HG03571 (cell line): ENCODE measurements at regions not wholly inside any gene's neighbourhood (a gene's known extent, or its start where the extent isn't known, plus 50 kb on each side); places are given as distances from the start of the nearest gene placed in this dataset.
"Not testable (repeated sequence)": the region's sequence is repeated elsewhere in the genome, so short reads cannot be mapped to it uniquely, and the experiment has no call there.

ENCODE experiments used
- ATAC-seq: cut with Tn5 transposase; IDR thresholded peaks from one replicate; pipeline ENCODE4 v1.9.1; 2021; ENCODE audit not compliant: unreplicated experiment

GRCh38 chr3:83251490-83251889, 1490.0 kb upstream of the GBE1 start:
- ATAC-seq = no peak

- no peak for ATAC-seq
Measured at GRCh38 chr3:83250613-83251012, 1489.2 kb upstream of the GBE1 start.

GRCh38 chr3:83248454-83248853, 1487.0 kb upstream of the GBE1 start:
- ATAC-seq = no peak

GRCh38 chr3:83235180-83235814, 1473.9 kb upstream of the GBE1 start:
- ATAC-seq = no peak

- no peak for ATAC-seq
Measured at GRCh38 chr3:83233715-83234114, 1472.3 kb upstream of the GBE1 start.

GRCh38 chr3:83230841-83231240, 1469.4 kb upstream of the GBE1 start:
- no peak for ATAC-seq

- ATAC-seq = no peak
Measured at GRCh38 chr3:83230376-83230775, 1468.9 kb upstream of the GBE1 start.

- no peak for ATAC-seq
Measured at GRCh38 chr3:83226751-83227150, 1465.3 kb upstream of the GBE1 start.

- ATAC-seq = no peak
Measured at GRCh38 chr3:83224101-83224868, 1462.8 kb upstream of the GBE1 start.

GRCh38 chr3:83218383-83219200, 1457.1 kb upstream of the GBE1 start:
- no peak for ATAC-seq

GRCh38 chr3:83217595-83218118, 1456.2 kb upstream of the GBE1 start:
- not testable (repeated sequence) for ATAC-seq

- ATAC-seq = no peak
Measured at GRCh38 chr3:83216919-83217594, 1455.6 kb upstream of the GBE1 start.

GRCh38 chr3:83195243-83195642, 1433.8 kb upstream of the GBE1 start:
- no peak for ATAC-seq

- no peak for ATAC-seq
Measured at GRCh38 chr3:83193526-83193925, 1432.1 kb upstream of the GBE1 start.

GRCh38 chr3:83189634-83190033, 1428.2 kb upstream of the GBE1 start:
- ATAC-seq = no peak

- ATAC-seq = no peak
Measured at GRCh38 chr3:83169473-83169872, 1408.0 kb upstream of the GBE1 start.

GRCh38 chr3:83150896-83151295, 1389.5 kb upstream of the GBE1 start:
- ATAC-seq = no peak

- ATAC-seq = no peak
Measured at GRCh38 chr3:83140983-83141382, 1379.5 kb upstream of the GBE1 start.

GRCh38 chr3:83131236-83131635, 1369.8 kb upstream of the GBE1 start:
- no peak for ATAC-seq

GRCh38 chr3:83122774-83123350, 1361.4 kb upstream of the GBE1 start:
- no peak for ATAC-seq

GRCh38 chr3:83093222-83093572, 1331.8 kb upstream of the GBE1 start:
- ATAC-seq = no peak
